GM12874 (cell line): ENCODE measurements at regions not wholly inside any gene's neighbourhood (a gene's known extent, or its start where the extent isn't known, plus 50 kb on each side); places are given as distances from the start of the nearest gene placed in this dataset.

Experiments
- CTCF ChIP-seq: IDR thresholded peaks from 2 replicates; pipeline ENCODE4 v1.5.1; 2011; ENCODE audit warnings: low read depth, mild to moderate bottlenecking, control low read depth, low read length, moderate library complexity; ENCODE audit not compliant: insufficient read depth

- TF ChIP-seq CTCF: no peak
These were observed 485.3 kb downstream of the PDCD6IP start for GRCh38 chr3:34283751-34284150.

- TF ChIP-seq CTCF: no peak
These were observed 486.8 kb downstream of the PDCD6IP start for GRCh38 chr3:34284959-34285826.

- no peak for TF ChIP-seq CTCF
These were observed 487.4 kb downstream of the PDCD6IP start for GRCh38 chr3:34285827-34286188.

- TF ChIP-seq CTCF: no peak
These were observed 494.3 kb downstream of the PDCD6IP start for GRCh38 chr3:34292605-34293300.

- TF ChIP-seq CTCF: no peak
These were observed 495.8 kb downstream of the PDCD6IP start for GRCh38 chr3:34294240-34294639.

GRCh38 chr3:34296796-34297195 lies 498.4 kb downstream of the PDCD6IP start:
- TF ChIP-seq CTCF: no peak

- TF ChIP-seq CTCF: no peak
These were observed 500.2 kb downstream of the PDCD6IP start for GRCh38 chr3:34298653-34299052.
